ENCODE measurements at regions not wholly inside any gene's neighbourhood (a gene's known extent, or its start where the extent isn't known, plus 50 kb on each side); places are given as distances from the start of the nearest gene placed in this dataset.

- TF ChIP-seq CTCF (conservative IDR thresholded peaks at IDR 0.05; ENCODE audit: low read depth, low read length), result no peak
- no peak for TF ChIP-seq BHLHE40 (IDR thresholded peaks at IDR 0.05; ENCODE audit: low read depth, low read length)
- TF ChIP-seq POLR2A (IDR thresholded peaks at IDR 0.05; ENCODE audit: low read depth, low read length), result no peak
- TF ChIP-seq SMC3 (IDR thresholded peaks at IDR 0.05; ENCODE audit: low read depth, low read length), result no peak
- TF ChIP-seq MXI1 (IDR thresholded peaks at IDR 0.05; ENCODE audit: borderline replicate concordance, low read depth, low read length), result no peak
- TF ChIP-seq CHD1 (IDR thresholded peaks at IDR 0.05; ENCODE audit: low read depth, low read length), result no peak
- TF ChIP-seq USF2 (IDR thresholded peaks at IDR 0.05; ENCODE audit: low read depth, low read length), result no peak
- no peak for TF ChIP-seq MAFK (IDR thresholded peaks at IDR 0.05; ENCODE audit: low read depth, low read length)
- no peak for TF ChIP-seq RCOR1 (IDR thresholded peaks at IDR 0.05; ENCODE audit: insufficient replicate concordance, low read length)
- TF ChIP-seq MAZ (IDR thresholded peaks at IDR 0.05; ENCODE audit: borderline replicate concordance, low read depth, low read length), result no peak
- no peak for TF ChIP-seq CEBPB (IDR thresholded peaks at IDR 0.05; ENCODE audit: low read depth, low read length)
- TF ChIP-seq NFE2L2 (IDR thresholded peaks at IDR 0.05; ENCODE audit: low read depth, low read length), result no peak
These were observed 136.7 kb upstream of the WSCD1 start for GRCh38 chr17:5933430-5933829.
